ENCODE measurements at regions not wholly inside any gene's neighbourhood (a gene's known extent, or its start where the extent isn't known, plus 50 kb on each side); places are given as distances from the start of the nearest gene placed in this dataset.

- H2AFZ ChIP-seq (ENCODE audit: low read length) = no peak overlapping the region
- no peaks in the 10 kb centered on the region for H3K79me1 ChIP-seq (ENCODE audit: low read depth, low read length)
- H4K8ac ChIP-seq (ENCODE audit: low read depth, low read length) = no peak overlapping the region
- H3K23ac ChIP-seq (ENCODE audit: low read depth, low read length, poor library complexity) = no peak overlapping the region
- peaks cover 0 to 2% of the 10 kb centered on the region in 2 donors for H3K9me3 ChIP-seq (replicated peaks in 1 of 2; ENCODE audit: control insufficient read depth in 2 of 2, insufficient read depth in 1 of 2, low read depth in 1 of 2, low read length in 2 of 2)
- no peak overlapping the region for H2BK12ac ChIP-seq (ENCODE audit: low read length)
- no peak overlapping the region for H2BK120ac ChIP-seq (ENCODE audit: low read depth, low read length)
- H3K14ac ChIP-seq (ENCODE audit: low read length) = no peak overlapping the region
- WGBS, 2 donors (ENCODE audit: extremely low coverage in 2 of 2, insufficient read length in 2 of 2, insufficient replicate concordance in 1 of 2) = no CpG with 5 or more reads among the region's 5 CpGs
- no peak overlapping the region for H2AK5ac ChIP-seq (ENCODE audit: low read depth, low read length)
- no peak overlapping the region for H2BK15ac ChIP-seq (ENCODE audit: low read length)
- no peak overlapping the region for H3K9ac ChIP-seq (ENCODE audit: low read depth, low read length, poor library complexity)
- no peak overlapping the region for H3K18ac ChIP-seq (ENCODE audit: low read length)
- peaks cover 0 to under 1% (median 0%) of the 10 kb centered on the region in 3 experiments for H3K27me3 ChIP-seq (ENCODE audit: control insufficient read depth in 3 of 3, insufficient read depth in 3 of 3, low read depth in 1 of 3, low read length in 3 of 3)
- no peaks in the 10 kb centered on the region for H3K4me1 ChIP-seq (ENCODE audit: control insufficient read depth in 2 of 2, insufficient read depth in 1 of 2, low read depth in 1 of 2, low read length in 2 of 2)
- H4K91ac ChIP-seq (ENCODE audit: low read depth, low read length, poor library complexity) = no peak overlapping the region
- H3K4me3 ChIP-seq (ENCODE audit: low read length in 2 of 2) = no peak overlapping the region
- no peak overlapping the region for H3K4ac ChIP-seq (ENCODE audit: low read length)
- H3K4me2 ChIP-seq (ENCODE audit: insufficient read depth, low read length, poor library complexity, severe bottlenecking) = no peak overlapping the region
- H2BK5ac ChIP-seq (ENCODE audit: low read length) = no peak overlapping the region
- DNase-seq (ENCODE audit: low spot score) = no peak
- H3K36me3 ChIP-seq (replicated peaks in 1 of 2; ENCODE audit: control insufficient read depth in 2 of 2, insufficient read depth in 2 of 2, low read length in 2 of 2) = no peaks in the 10 kb centered on the region
- no peak overlapping the region for H3K27ac ChIP-seq (replicated peaks; ENCODE audit: low read length)
These were observed 550.6 kb upstream of the MDFIC2 start for GRCh38 chr3:70863049-70863448.

- no peak overlapping the region for H3K4me2 ChIP-seq (ENCODE audit: insufficient read depth, low read length, poor library complexity, severe bottlenecking)
- no peaks in the 10 kb centered on the region for H3K36me3 ChIP-seq (replicated peaks in 1 of 2; ENCODE audit: control insufficient read depth in 2 of 2, insufficient read depth in 2 of 2, low read length in 2 of 2)
- H3K79me1 ChIP-seq (ENCODE audit: low read depth, low read length) = no peaks in the 10 kb centered on the region
- H3K4me1 ChIP-seq (ENCODE audit: control insufficient read depth in 2 of 2, insufficient read depth in 1 of 2, low read depth in 1 of 2, low read length in 2 of 2) = no peaks in the 10 kb centered on the region
- no peak overlapping the region for H3K4ac ChIP-seq (ENCODE audit: low read length)
- WGBS, 2 donors (ENCODE audit: extremely low coverage in 2 of 2, insufficient read length in 2 of 2, insufficient replicate concordance in 1 of 2) = no CpG with 5 or more reads among the region's 2 CpGs
- H2BK15ac ChIP-seq (ENCODE audit: low read length) = no peak overlapping the region
- peaks cover 0 to 2% of the 10 kb centered on the region in 2 donors for H3K9me3 ChIP-seq (replicated peaks in 1 of 2; ENCODE audit: control insufficient read depth in 2 of 2, insufficient read depth in 1 of 2, low read depth in 1 of 2, low read length in 2 of 2)
- H3K27ac ChIP-seq (replicated peaks; ENCODE audit: low read length) = no peak overlapping the region
- H3K18ac ChIP-seq (ENCODE audit: low read length) = no peak overlapping the region
- H3K4me3 ChIP-seq (ENCODE audit: low read length in 2 of 2) = no peak overlapping the region
- no peak overlapping the region for H4K8ac ChIP-seq (ENCODE audit: low read depth, low read length)
- no peak overlapping the region for H2BK12ac ChIP-seq (ENCODE audit: low read length)
- H2AK5ac ChIP-seq (ENCODE audit: low read depth, low read length) = no peak overlapping the region
- H4K91ac ChIP-seq (ENCODE audit: low read depth, low read length, poor library complexity) = no peak overlapping the region
- no peaks in the 10 kb centered on the region for H3K27me3 ChIP-seq (ENCODE audit: control insufficient read depth in 3 of 3, insufficient read depth in 3 of 3, low read depth in 1 of 3, low read length in 3 of 3)
- H2BK5ac ChIP-seq (ENCODE audit: low read length) = no peak overlapping the region
- H3K23ac ChIP-seq (ENCODE audit: low read depth, low read length, poor library complexity) = no peak overlapping the region
- H3K9ac ChIP-seq (ENCODE audit: low read depth, low read length, poor library complexity) = no peak overlapping the region
- DNase-seq (ENCODE audit: low spot score) = no peak
- H2AFZ ChIP-seq (ENCODE audit: low read length) = no peak overlapping the region
- no peak overlapping the region for H2BK120ac ChIP-seq (ENCODE audit: low read depth, low read length)
- H3K14ac ChIP-seq (ENCODE audit: low read length) = no peak overlapping the region
These were observed 549.4 kb upstream of the MDFIC2 start for GRCh38 chr3:70861855-70862254.

GRCh38 chr3:70861234-70861633, 548.8 kb upstream of the MDFIC2 start:
- no peak overlapping the region for H3K4me3 ChIP-seq (ENCODE audit: low read length in 2 of 2)
- peaks cover 0 to 2% of the 10 kb centered on the region in 2 donors for H3K9me3 ChIP-seq (replicated peaks in 1 of 2; ENCODE audit: control insufficient read depth in 2 of 2, insufficient read depth in 1 of 2, low read depth in 1 of 2, low read length in 2 of 2)
- DNase-seq (ENCODE audit: low spot score) = no peak
- H3K27ac ChIP-seq (replicated peaks; ENCODE audit: low read length) = no peak overlapping the region
- no peak overlapping the region for H2BK12ac ChIP-seq (ENCODE audit: low read length)
- H3K27me3 ChIP-seq (ENCODE audit: control insufficient read depth in 3 of 3, insufficient read depth in 3 of 3, low read depth in 1 of 3, low read length in 3 of 3) = no peaks in the 10 kb centered on the region
- no peak overlapping the region for H3K14ac ChIP-seq (ENCODE audit: low read length)
- H2BK15ac ChIP-seq (ENCODE audit: low read length) = no peak overlapping the region
- no peaks in the 10 kb centered on the region for H3K36me3 ChIP-seq (replicated peaks in 1 of 2; ENCODE audit: control insufficient read depth in 2 of 2, insufficient read depth in 2 of 2, low read length in 2 of 2)
- no peak overlapping the region for H3K4me2 ChIP-seq (ENCODE audit: insufficient read depth, low read length, poor library complexity, severe bottlenecking)
- no peak overlapping the region for H2AK5ac ChIP-seq (ENCODE audit: low read depth, low read length)
- no peak overlapping the region for H4K91ac ChIP-seq (ENCODE audit: low read depth, low read length, poor library complexity)
- H3K9ac ChIP-seq (ENCODE audit: low read depth, low read length, poor library complexity) = no peak overlapping the region
- H2BK5ac ChIP-seq (ENCODE audit: low read length) = no peak overlapping the region
- no peak overlapping the region for H3K4ac ChIP-seq (ENCODE audit: low read length)
- no peak overlapping the region for H3K23ac ChIP-seq (ENCODE audit: low read depth, low read length, poor library complexity)
- H2BK120ac ChIP-seq (ENCODE audit: low read depth, low read length) = no peak overlapping the region
- no CpG with 5 or more reads among the region's 2 CpGs for WGBS, 2 donors (ENCODE audit: extremely low coverage in 2 of 2, insufficient read length in 2 of 2, insufficient replicate concordance in 1 of 2)
- no peaks in the 10 kb centered on the region for H3K4me1 ChIP-seq (ENCODE audit: control insufficient read depth in 2 of 2, insufficient read depth in 1 of 2, low read depth in 1 of 2, low read length in 2 of 2)
- H2AFZ ChIP-seq (ENCODE audit: low read length) = no peak overlapping the region
- H3K79me1 ChIP-seq (ENCODE audit: low read depth, low read length) = no peaks in the 10 kb centered on the region
- H3K18ac ChIP-seq (ENCODE audit: low read length) = no peak overlapping the region
- no peak overlapping the region for H4K8ac ChIP-seq (ENCODE audit: low read depth, low read length)

GRCh38 chr3:70857916-70858315, 545.5 kb upstream of the MDFIC2 start:
- Histone ChIP-seq H3K18ac (ENCODE audit: low read length) (no peak overlapping the region), H3K4me1 (ENCODE audit: control insufficient read depth in 2 of 2, insufficient read depth in 1 of 2, low read depth in 1 of 2, low read length in 2 of 2) (peaks cover 2 to 8% of the 10 kb centered on the region in 2 donors), H3K4ac (ENCODE audit: low read length) (no peak overlapping the region), H2AK5ac (ENCODE audit: low read depth, low read length) (no peak overlapping the region), H2AFZ (ENCODE audit: low read length) (no peak overlapping the region), H3K23ac (ENCODE audit: low read depth, low read length, poor library complexity) (no peak overlapping the region), H3K9ac (ENCODE audit: low read depth, low read length, poor library complexity) (no peak overlapping the region), H3K4me3 (ENCODE audit: low read length in 2 of 2) (no peak overlapping the region), H4K8ac (ENCODE audit: low read depth, low read length) (no peak overlapping the region), H4K91ac (ENCODE audit: low read depth, low read length, poor library complexity) (no peak overlapping the region), H3K36me3 (replicated peaks in 1 of 2; ENCODE audit: control insufficient read depth in 2 of 2, insufficient read depth in 2 of 2, low read length in 2 of 2) (no peaks in the 10 kb centered on the region), H3K4me2 (ENCODE audit: insufficient read depth, low read length, poor library complexity, severe bottlenecking) (no peak overlapping the region), H2BK12ac (ENCODE audit: low read length) (no peak overlapping the region), H2BK15ac (ENCODE audit: low read length) (no peak overlapping the region), H3K14ac (ENCODE audit: low read length) (no peak overlapping the region), H2BK120ac (ENCODE audit: low read depth, low read length) (no peak overlapping the region), H3K79me1 (ENCODE audit: low read depth, low read length) (no peaks in the 10 kb centered on the region), H3K9me3 (replicated peaks in 1 of 2; ENCODE audit: control insufficient read depth in 2 of 2, insufficient read depth in 1 of 2, low read depth in 1 of 2, low read length in 2 of 2) (no peaks in the 10 kb centered on the region), H2BK5ac (ENCODE audit: low read length) (no peak overlapping the region), H3K27me3 (ENCODE audit: control insufficient read depth in 3 of 3, insufficient read depth in 3 of 3, low read depth in 1 of 3, low read length in 3 of 3) (no peaks in the 10 kb centered on the region), H3K27ac (replicated peaks; ENCODE audit: low read length) (no peak overlapping the region)
- WGBS, 2 donors (ENCODE audit: extremely low coverage in 2 of 2, insufficient read length in 2 of 2, insufficient replicate concordance in 1 of 2) = no CpG with 5 or more reads among the region's 7 CpGs
- DNase-seq (ENCODE audit: low spot score) = no peak
